ENCODE measurements at regions not wholly inside any gene's neighbourhood (a gene's known extent, or its start where the extent isn't known, plus 50 kb on each side); places are given as distances from the start of the nearest gene placed in this dataset.

DNA sequence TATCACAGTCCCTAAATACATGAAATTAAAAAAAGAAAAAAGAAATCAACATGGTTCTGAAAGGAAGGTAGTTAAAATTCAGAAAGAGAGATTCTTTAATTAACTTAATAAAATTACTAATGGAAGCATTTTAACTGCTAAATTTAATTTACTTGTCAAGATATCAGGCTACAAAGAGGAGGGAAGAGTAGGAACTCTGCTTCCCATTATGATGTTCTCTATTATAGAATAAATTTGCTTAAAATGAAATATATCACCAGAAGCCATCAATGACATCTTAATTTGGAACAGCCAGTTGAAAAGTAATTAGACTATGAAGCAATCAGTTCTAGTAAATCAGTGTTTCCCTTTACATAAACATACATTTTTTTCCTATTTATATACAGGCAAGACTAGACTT lies 611.8 kb upstream of the FANCL start:
- Histone ChIP-seq H3K4me2 (ENCODE audit: insufficient read depth, low read length) (no peak overlapping the region), H3K27ac (ENCODE audit: low read length) (no peak overlapping the region), H4K20me1 (ENCODE audit: insufficient read depth, low read length) (no peaks in the 10 kb centered on the region), H3K36me3 (ENCODE audit: insufficient read depth, low read length) (no peaks in the 10 kb centered on the region), H3K79me2 (ENCODE audit: insufficient read depth, low read length) (no peaks in the 10 kb centered on the region), H3K9me3 (ENCODE audit: insufficient read depth, low read length, severe bottlenecking) (no peaks in the 10 kb centered on the region), H2AFZ (ENCODE audit: low read depth, low read length) (no peak overlapping the region), H3K9ac (ENCODE audit: low read depth, low read length) (no peak overlapping the region), H3K27me3 (ENCODE audit: insufficient read depth, low read length, poor library complexity) (peaks cover 4% of the 10 kb centered on the region), H3K4me1 (ENCODE audit: insufficient read depth, low read length) (no peaks in the 10 kb centered on the region), H3K4me3 (ENCODE audit: low read depth in 1 of 2, low read length in 2 of 2) (no peak overlapping the region)
- no peak for TF ChIP-seq EZH2 (IDR thresholded peaks at IDR 0.05; ENCODE audit: borderline replicate concordance, low read depth, low read length, severe bottlenecking)
- TF ChIP-seq, protein P1, sequence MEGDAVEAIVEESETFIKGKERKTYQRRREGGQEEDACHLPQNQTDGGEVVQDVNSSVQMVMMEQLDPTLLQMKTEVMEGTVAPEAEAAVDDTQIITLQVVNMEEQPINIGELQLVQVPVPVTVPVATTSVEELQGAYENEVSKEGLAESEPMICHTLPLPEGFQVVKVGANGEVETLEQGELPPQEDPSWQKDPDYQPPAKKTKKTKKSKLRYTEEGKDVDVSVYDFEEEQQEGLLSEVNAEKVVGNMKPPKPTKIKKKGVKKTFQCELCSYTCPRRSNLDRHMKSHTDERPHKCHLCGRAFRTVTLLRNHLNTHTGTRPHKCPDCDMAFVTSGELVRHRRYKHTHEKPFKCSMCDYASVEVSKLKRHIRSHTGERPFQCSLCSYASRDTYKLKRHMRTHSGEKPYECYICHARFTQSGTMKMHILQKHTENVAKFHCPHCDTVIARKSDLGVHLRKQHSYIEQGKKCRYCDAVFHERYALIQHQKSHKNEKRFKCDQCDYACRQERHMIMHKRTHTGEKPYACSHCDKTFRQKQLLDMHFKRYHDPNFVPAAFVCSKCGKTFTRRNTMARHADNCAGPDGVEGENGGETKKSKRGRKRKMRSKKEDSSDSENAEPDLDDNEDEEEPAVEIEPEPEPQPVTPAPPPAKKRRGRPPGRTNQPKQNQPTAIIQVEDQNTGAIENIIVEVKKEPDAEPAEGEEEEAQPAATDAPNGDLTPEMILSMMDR (IDR thresholded peaks at IDR 0.05; ENCODE audit: borderline replicate concordance, extremely low read depth, low read length, poor library complexity, severe bottlenecking): no peak
- no peak for DNase-seq
- ATAC-seq (ENCODE audit: insufficient read depth, low read depth): no peak

DNA sequence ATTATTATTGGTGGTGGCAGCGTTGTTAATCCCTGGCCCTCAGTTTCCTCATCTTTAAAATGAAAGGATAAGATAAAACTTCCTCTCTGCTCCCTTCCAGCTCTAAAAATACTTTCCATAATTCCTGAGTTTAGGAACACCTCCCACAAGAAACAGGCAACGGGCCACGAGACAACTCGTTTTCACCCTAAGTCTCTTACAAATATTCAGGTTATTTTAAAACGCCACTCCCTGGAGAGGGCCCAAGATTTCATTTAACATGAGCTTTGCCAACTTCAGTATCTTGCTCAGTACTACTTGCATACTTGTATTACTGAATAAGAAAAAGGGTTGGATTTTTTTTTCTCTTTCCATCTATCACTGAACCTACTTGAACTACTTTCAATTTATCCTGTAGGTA lies 611.1 kb upstream of the FANCL start:
- Histone ChIP-seq H3K4me3 (ENCODE audit: low read depth in 1 of 2, low read length in 2 of 2) (no peak overlapping the region), H3K4me2 (ENCODE audit: insufficient read depth, low read length) (no peak overlapping the region), H3K36me3 (ENCODE audit: insufficient read depth, low read length) (no peaks in the 10 kb centered on the region), H4K20me1 (ENCODE audit: insufficient read depth, low read length) (no peaks in the 10 kb centered on the region), H3K27me3 (ENCODE audit: insufficient read depth, low read length, poor library complexity) (peaks cover 4% of the 10 kb centered on the region), H2AFZ (ENCODE audit: low read depth, low read length) (no peak overlapping the region), H3K9ac (ENCODE audit: low read depth, low read length) (no peak overlapping the region), H3K27ac (ENCODE audit: low read length) (no peak overlapping the region), H3K79me2 (ENCODE audit: insufficient read depth, low read length) (no peaks in the 10 kb centered on the region), H3K9me3 (ENCODE audit: insufficient read depth, low read length, severe bottlenecking) (no peaks in the 10 kb centered on the region), H3K4me1 (ENCODE audit: insufficient read depth, low read length) (no peaks in the 10 kb centered on the region)
- DNase-seq: no peak
- no peak for ATAC-seq (ENCODE audit: insufficient read depth, low read depth)
- TF ChIP-seq EZH2 (IDR thresholded peaks at IDR 0.05; ENCODE audit: borderline replicate concordance, low read depth, low read length, severe bottlenecking): no peak
- TF ChIP-seq, protein P1 (IDR thresholded peaks at IDR 0.05; ENCODE audit: borderline replicate concordance, extremely low read depth, low read length, poor library complexity, severe bottlenecking): no peak

DNA sequence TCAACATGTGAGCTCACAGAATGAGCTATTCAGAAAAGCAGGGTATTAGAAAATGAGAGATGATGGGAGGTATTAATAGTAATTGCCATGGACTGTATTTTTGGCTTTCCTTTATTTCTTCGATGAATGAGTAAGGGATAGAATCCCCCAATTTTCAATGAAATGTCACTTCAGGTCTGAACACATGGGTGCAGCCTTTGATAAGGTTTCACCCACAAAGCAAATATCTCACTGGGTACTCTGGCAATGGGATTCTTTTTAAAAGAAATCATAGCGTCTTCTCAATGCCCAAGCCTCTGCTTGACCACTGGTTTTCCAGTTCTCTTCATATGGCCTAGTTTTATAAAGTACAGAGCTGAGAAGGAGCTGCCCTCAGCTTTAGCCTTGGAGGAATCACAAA lies 610.5 kb upstream of the FANCL start:
- H2AFZ ChIP-seq (ENCODE audit: low read depth, low read length): no peak overlapping the region
- H3K4me2 ChIP-seq (ENCODE audit: insufficient read depth, low read length): no peak overlapping the region
- no peaks in the 10 kb centered on the region for H3K9me3 ChIP-seq (ENCODE audit: insufficient read depth, low read length, severe bottlenecking)
- H3K27me3 ChIP-seq (ENCODE audit: insufficient read depth, low read length, poor library complexity): peaks cover 4% of the 10 kb centered on the region
- TF ChIP-seq, protein P1 (IDR thresholded peaks at IDR 0.05; ENCODE audit: borderline replicate concordance, extremely low read depth, low read length, poor library complexity, severe bottlenecking): no peak
- TF ChIP-seq EZH2 (IDR thresholded peaks at IDR 0.05; ENCODE audit: borderline replicate concordance, low read depth, low read length, severe bottlenecking): no peak
- no peaks in the 10 kb centered on the region for H3K36me3 ChIP-seq (ENCODE audit: insufficient read depth, low read length)
- no peaks in the 10 kb centered on the region for H3K4me1 ChIP-seq (ENCODE audit: insufficient read depth, low read length)
- H3K9ac ChIP-seq (ENCODE audit: low read depth, low read length): no peak overlapping the region
- no peak overlapping the region for H3K4me3 ChIP-seq (ENCODE audit: low read depth in 1 of 2, low read length in 2 of 2)
- no peak overlapping the region for H3K27ac ChIP-seq (ENCODE audit: low read length)
- no peak for ATAC-seq (ENCODE audit: insufficient read depth, low read depth)
- no peak for DNase-seq
- H3K79me2 ChIP-seq (ENCODE audit: insufficient read depth, low read length): no peaks in the 10 kb centered on the region
- H4K20me1 ChIP-seq (ENCODE audit: insufficient read depth, low read length): no peaks in the 10 kb centered on the region

DNA sequence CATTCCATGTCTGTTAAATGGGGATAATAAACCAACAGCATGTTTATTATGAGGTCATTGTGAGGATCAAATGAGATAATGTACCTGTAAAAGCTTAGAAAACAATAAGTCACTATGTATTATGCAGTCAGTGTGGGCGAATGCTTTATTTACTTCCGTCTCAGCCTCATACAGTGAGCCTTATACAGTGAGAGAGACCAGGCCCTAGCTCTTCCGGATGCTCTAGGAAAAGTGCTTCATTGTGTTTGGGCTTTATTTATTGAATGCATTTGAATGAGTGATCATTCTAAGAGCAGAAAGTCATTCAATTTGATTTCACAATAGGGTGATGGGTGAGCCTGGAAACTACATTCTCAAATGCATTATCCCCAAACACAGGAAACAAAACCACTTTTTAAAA lies 603.9 kb upstream of the FANCL start:
- no peak for DNase-seq
- Histone ChIP-seq H3K27me3 (ENCODE audit: insufficient read depth, low read length, poor library complexity) (no peaks in the 10 kb centered on the region), H3K9ac (ENCODE audit: low read depth, low read length) (no peak overlapping the region), H3K4me1 (ENCODE audit: insufficient read depth, low read length) (no peaks in the 10 kb centered on the region), H2AFZ (ENCODE audit: low read depth, low read length) (no peak overlapping the region), H3K9me3 (ENCODE audit: insufficient read depth, low read length, severe bottlenecking) (no peaks in the 10 kb centered on the region), H3K4me3 (ENCODE audit: low read depth in 1 of 2, low read length in 2 of 2) (no peak overlapping the region), H3K27ac (ENCODE audit: low read length) (no peak overlapping the region), H4K20me1 (ENCODE audit: insufficient read depth, low read length) (no peaks in the 10 kb centered on the region), H3K4me2 (ENCODE audit: insufficient read depth, low read length) (no peak overlapping the region), H3K79me2 (ENCODE audit: insufficient read depth, low read length) (no peaks in the 10 kb centered on the region), H3K36me3 (ENCODE audit: insufficient read depth, low read length) (no peaks in the 10 kb centered on the region)
- ATAC-seq (ENCODE audit: insufficient read depth, low read depth): no peak
- TF ChIP-seq EZH2 (IDR thresholded peaks at IDR 0.05; ENCODE audit: borderline replicate concordance, low read depth, low read length, severe bottlenecking): no peak
- TF ChIP-seq, protein P1 (IDR thresholded peaks at IDR 0.05; ENCODE audit: borderline replicate concordance, extremely low read depth, low read length, poor library complexity, severe bottlenecking): no peak
